Lung (tissue), 11 donors: ENCODE measurements at regions not wholly inside any gene's neighbourhood (a gene's known extent, or its start where the extent isn't known, plus 50 kb on each side); places are given as distances from the start of the nearest gene placed in this dataset.

ENCODE experiments used
- ATAC-seq: fragments of 200-7000 bp; cut with Tn5 transposase; one replicate; pipeline ENCODE4 v1.9.1; 2020; ENCODE audit warnings: moderate number of reproducible peaks; ENCODE audit not compliant: insufficient read depth, low FRiP score
- DNase-seq, 3 donors: peaks; one replicate each; pipeline ENCODE4 v3.0.0-alpha.2; 2013 to 2017
- H3K27ac ChIP-seq, 2 donors: one replicate each; pipeline ENCODE4 v1.5.1; 2013; ENCODE audit warnings: mild to moderate bottlenecking in 2 of 2, moderate library complexity in 2 of 2, control low read depth in 1 of 2, inconsistent platforms in 1 of 2, low read depth in 1 of 2, low read length in 1 of 2
- H3K27me3 ChIP-seq, 3 donors: one replicate each; pipeline ENCODE4 v1.5.1; 2013; ENCODE audit warnings: low read length in 2 of 3; ENCODE audit not compliant: control insufficient read depth in 3 of 3, insufficient read depth in 3 of 3
- H3K36me3 ChIP-seq, 4 donors: one replicate each; pipeline ENCODE4 v1.5.1; 2013; ENCODE audit warnings: low read length in 4 of 4, mild to moderate bottlenecking in 1 of 4, moderate library complexity in 1 of 4; ENCODE audit not compliant: control insufficient read depth in 4 of 4, insufficient read depth in 4 of 4
- H3K4me1 ChIP-seq, 5 donors: one replicate each; pipeline ENCODE4 v1.5.1; 2013; ENCODE audit warnings: low read length in 5 of 5, mild to moderate bottlenecking in 2 of 5, moderate library complexity in 1 of 5; ENCODE audit not compliant: control insufficient read depth in 5 of 5, insufficient read depth in 5 of 5
- H3K4me3 ChIP-seq: one replicate; pipeline ENCODE4 v1.5.1; 2013; ENCODE audit warnings: mild to moderate bottlenecking, control low read depth, moderate library complexity
- H3K9ac ChIP-seq, 2 donors: one replicate each; pipeline ENCODE4 v1.5.1; 2013; ENCODE audit warnings: low read length in 2 of 2, control low read depth in 1 of 2; ENCODE audit not compliant: insufficient read depth in 1 of 2
- H3K9me3 ChIP-seq, 4 donors: one replicate each; pipeline ENCODE4 v1.5.1; 2013; ENCODE audit warnings: low read length in 3 of 4, mild to moderate bottlenecking in 1 of 4, moderate library complexity in 1 of 4; ENCODE audit not compliant: control insufficient read depth in 4 of 4, insufficient read depth in 3 of 4
- WGBS, 2 donors: extraction: QIAGEN DNeasy Blood & Tissue Kit; methylation state at CpG; one replicate each; pipeline ENCODE4 v1.1.7; 2013; 5-methylcytosine and 5-hydroxymethylcytosine counted together
- TF ChIP-seq, protein P1 (sequence below): IDR thresholded peaks from 2 replicates; pipeline ENCODE4 v1.5.1; 2012; ENCODE audit warnings: mild to moderate bottlenecking; ENCODE audit errors: control extremely low read depth, extremely low read depth
- donor health status: control.
- donor health status: control.
- donor health status: Bipolar disorder and iron deficiency.
- donor health status: healthy.
- donor health status: DM: yes; HTN: yes; CAD: no.

GRCh38 chr17:69714669-69715068, 300.2 kb downstream of the MAP2K6 start:
- TF ChIP-seq, protein P1, sequence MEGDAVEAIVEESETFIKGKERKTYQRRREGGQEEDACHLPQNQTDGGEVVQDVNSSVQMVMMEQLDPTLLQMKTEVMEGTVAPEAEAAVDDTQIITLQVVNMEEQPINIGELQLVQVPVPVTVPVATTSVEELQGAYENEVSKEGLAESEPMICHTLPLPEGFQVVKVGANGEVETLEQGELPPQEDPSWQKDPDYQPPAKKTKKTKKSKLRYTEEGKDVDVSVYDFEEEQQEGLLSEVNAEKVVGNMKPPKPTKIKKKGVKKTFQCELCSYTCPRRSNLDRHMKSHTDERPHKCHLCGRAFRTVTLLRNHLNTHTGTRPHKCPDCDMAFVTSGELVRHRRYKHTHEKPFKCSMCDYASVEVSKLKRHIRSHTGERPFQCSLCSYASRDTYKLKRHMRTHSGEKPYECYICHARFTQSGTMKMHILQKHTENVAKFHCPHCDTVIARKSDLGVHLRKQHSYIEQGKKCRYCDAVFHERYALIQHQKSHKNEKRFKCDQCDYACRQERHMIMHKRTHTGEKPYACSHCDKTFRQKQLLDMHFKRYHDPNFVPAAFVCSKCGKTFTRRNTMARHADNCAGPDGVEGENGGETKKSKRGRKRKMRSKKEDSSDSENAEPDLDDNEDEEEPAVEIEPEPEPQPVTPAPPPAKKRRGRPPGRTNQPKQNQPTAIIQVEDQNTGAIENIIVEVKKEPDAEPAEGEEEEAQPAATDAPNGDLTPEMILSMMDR = no peak
- ATAC-seq (no peak), DNase-seq (no peak)
- Histone ChIP-seq H3K9me3 (no peaks in the 10 kb centered on the region), H3K9ac (no peak overlapping the region), H3K4me3 (no peak overlapping the region), H3K27ac (no peak overlapping the region), H3K36me3 (no peaks in the 10 kb centered on the region), H3K27me3 (no peaks in the 10 kb centered on the region), H3K4me1 (peaks cover 0 to 41% (median 5%) of the 10 kb centered on the region in 5 donors)
- WGBS, 2 donors = 63 to 75% methylated on average over 2 of the region's 2 CpGs

GRCh38 chr17:69715656-69716055, 301.2 kb downstream of the MAP2K6 start:
- H3K36me3 ChIP-seq = no peaks in the 10 kb centered on the region
- TF ChIP-seq, protein P1 = no peak
- no peaks in the 10 kb centered on the region for H3K9me3 ChIP-seq
- DNase-seq (no peak), ATAC-seq (no peak)
- H3K4me1 ChIP-seq = peaks cover 0 to 41% (median 5%) of the 10 kb centered on the region in 5 donors
- H3K27me3 ChIP-seq = no peaks in the 10 kb centered on the region
- no peak overlapping the region for H3K9ac ChIP-seq
- no peak overlapping the region for H3K4me3 ChIP-seq
- H3K27ac ChIP-seq = no peak overlapping the region
- 94 to 96% methylated on average over 4 of the region's 4 CpGs for WGBS, 2 donors

DNA sequence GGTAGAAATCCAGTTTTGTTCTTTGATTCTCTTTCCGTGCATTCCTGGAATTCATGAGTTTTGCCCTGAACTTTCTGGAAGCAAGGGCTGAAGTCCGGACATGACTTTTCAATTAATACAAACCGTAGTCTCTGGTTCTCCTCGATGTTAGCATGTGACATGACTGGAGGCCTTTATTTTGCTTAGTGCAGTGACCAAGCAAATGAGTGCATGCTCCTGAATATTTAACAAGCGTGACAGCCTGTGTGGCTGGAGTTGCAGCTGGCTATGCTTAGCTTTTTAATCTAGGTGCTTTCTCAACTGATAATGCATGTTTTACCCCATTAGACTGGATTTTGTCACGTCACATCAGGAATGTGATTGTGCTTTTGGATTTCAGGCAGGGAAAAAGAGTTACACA, 302.1 kb downstream of the MAP2K6 start:
- no peak overlapping the region for H3K27ac ChIP-seq
- H3K9me3 ChIP-seq = no peaks in the 10 kb centered on the region
- H3K4me3 ChIP-seq = no peak overlapping the region
- H3K4me1 ChIP-seq = peaks cover 0 to 36% (median 5%) of the 10 kb centered on the region in 5 donors
- ATAC-seq (no peak), DNase-seq (no peak)
- 85 to 91% methylated on average over 6 of the region's 6 CpGs for WGBS, 2 donors
- TF ChIP-seq, protein P1 = no peak
- no peak overlapping the region for H3K9ac ChIP-seq
- no peaks in the 10 kb centered on the region for H3K36me3 ChIP-seq
- no peaks in the 10 kb centered on the region for H3K27me3 ChIP-seq

GRCh38 chr17:69717214-69717613, 302.7 kb downstream of the MAP2K6 start:
- Histone ChIP-seq H3K9ac (no peak overlapping the region), H3K27ac (no peak overlapping the region), H3K4me1 (peaks cover 0 to 31% (median 5%) of the 10 kb centered on the region in 5 donors), H3K4me3 (no peak overlapping the region), H3K9me3 (no peaks in the 10 kb centered on the region), H3K27me3 (no peaks in the 10 kb centered on the region), H3K36me3 (no peaks in the 10 kb centered on the region)
- peak in 1 of 3 donors; percentile 47 for DNase-seq
- no peak for ATAC-seq
- 59 to 75% methylated on average over 2 of the region's 2 CpGs for WGBS, 2 donors
- TF ChIP-seq, protein P1 = no peak
